Duodenal mucosa (tissue), 2 donors: ENCODE measurements at regions not wholly inside any gene's neighbourhood (a gene's known extent, or its start where the extent isn't known, plus 50 kb on each side); places are given as distances from the start of the nearest gene placed in this dataset.

ENCODE experiments used
- H3K27ac ChIP-seq: one replicate; pipeline ENCODE4 v1.7.0; 2013; ENCODE audit warnings: low read depth, low read length
- H3K27me3 ChIP-seq, 2 donors: one replicate each; pipeline ENCODE4 v1.7.0; 2013; ENCODE audit warnings: low read length in 2 of 2, control low read depth in 1 of 2; ENCODE audit not compliant: insufficient read depth in 2 of 2, control insufficient read depth in 1 of 2
- H3K36me3 ChIP-seq, 2 donors: one replicate each; pipeline ENCODE4 v1.7.0; 2013; ENCODE audit warnings: low read length in 2 of 2, control low read depth in 1 of 2; ENCODE audit not compliant: insufficient read depth in 2 of 2, control insufficient read depth in 1 of 2
- H3K4me1 ChIP-seq, 2 donors: one replicate each; pipeline ENCODE4 v1.7.0; 2013; ENCODE audit warnings: low read length in 2 of 2, control low read depth in 1 of 2; ENCODE audit not compliant: insufficient read depth in 2 of 2, control insufficient read depth in 1 of 2
- H3K4me3 ChIP-seq, 2 donors: one replicate each; pipeline ENCODE4 v1.7.0; 2013; ENCODE audit warnings: low read length in 2 of 2, low read depth in 1 of 2
- H3K9ac ChIP-seq, 2 donors: one replicate each; pipeline ENCODE4 v1.7.0; 2013; ENCODE audit warnings: low read length in 2 of 2, low read depth in 1 of 2
- H3K9me3 ChIP-seq, 2 donors: one replicate each; pipeline ENCODE4 v1.7.0; 2013; ENCODE audit warnings: low read length in 2 of 2, control low read depth in 1 of 2; ENCODE audit not compliant: control insufficient read depth in 1 of 2

DNA sequence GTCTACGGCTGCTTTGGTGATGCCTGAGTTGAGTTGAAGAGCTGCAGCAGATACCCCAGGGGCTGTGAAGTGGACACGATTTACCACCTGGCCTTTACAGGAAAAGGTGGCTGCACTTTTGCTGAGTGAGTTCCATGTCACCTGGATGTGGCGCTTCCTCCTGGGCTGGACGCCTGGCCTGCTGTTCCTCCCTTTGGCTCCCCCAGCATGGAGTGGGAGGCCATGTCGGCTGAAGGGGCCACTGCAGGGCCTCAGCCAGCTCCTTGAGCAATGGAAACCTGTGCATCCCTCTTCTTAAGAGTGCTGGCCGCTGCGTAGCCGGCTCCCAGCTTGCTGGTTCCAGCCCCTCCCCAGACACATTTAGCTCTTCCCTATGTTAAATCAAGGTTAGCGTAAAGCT is 221.0 kb downstream of the GLRX3 start:
- Histone ChIP-seq H3K9me3 (no peaks in the 10 kb centered on the region), H3K9ac (no peak overlapping the region), H3K4me3 (no peak overlapping the region), H3K4me1 (no peaks in the 10 kb centered on the region), H3K27me3 (no peaks in the 10 kb centered on the region), H3K36me3 (no peaks in the 10 kb centered on the region), H3K27ac (no peak overlapping the region)

DNA sequence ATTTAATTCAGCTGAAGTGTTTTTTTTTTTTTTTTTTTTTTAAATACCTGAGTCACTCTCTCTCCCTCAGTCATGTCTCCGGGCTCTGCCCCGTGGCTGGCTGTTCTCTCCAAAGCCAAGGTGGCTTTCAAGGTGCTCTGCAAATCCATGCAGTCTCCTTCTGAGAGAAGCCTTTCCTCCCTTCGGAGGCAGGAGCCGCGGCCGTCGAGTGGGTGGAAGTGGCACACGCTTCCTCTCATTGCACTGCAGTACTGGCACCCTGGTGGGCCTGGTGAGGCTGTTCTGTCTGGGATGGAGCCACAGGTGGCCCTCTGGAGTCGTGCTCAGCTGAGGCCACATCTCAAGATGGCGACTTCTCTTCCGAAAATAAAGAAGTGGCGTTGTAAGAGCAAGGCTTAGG is 221.8 kb downstream of the GLRX3 start:
- Histone ChIP-seq H3K27me3 (no peaks in the 10 kb centered on the region), H3K4me3 (no peak overlapping the region), H3K9ac (no peak overlapping the region), H3K9me3 (no peaks in the 10 kb centered on the region), H3K36me3 (no peaks in the 10 kb centered on the region), H3K4me1 (no peaks in the 10 kb centered on the region), H3K27ac (no peak overlapping the region)

DNA sequence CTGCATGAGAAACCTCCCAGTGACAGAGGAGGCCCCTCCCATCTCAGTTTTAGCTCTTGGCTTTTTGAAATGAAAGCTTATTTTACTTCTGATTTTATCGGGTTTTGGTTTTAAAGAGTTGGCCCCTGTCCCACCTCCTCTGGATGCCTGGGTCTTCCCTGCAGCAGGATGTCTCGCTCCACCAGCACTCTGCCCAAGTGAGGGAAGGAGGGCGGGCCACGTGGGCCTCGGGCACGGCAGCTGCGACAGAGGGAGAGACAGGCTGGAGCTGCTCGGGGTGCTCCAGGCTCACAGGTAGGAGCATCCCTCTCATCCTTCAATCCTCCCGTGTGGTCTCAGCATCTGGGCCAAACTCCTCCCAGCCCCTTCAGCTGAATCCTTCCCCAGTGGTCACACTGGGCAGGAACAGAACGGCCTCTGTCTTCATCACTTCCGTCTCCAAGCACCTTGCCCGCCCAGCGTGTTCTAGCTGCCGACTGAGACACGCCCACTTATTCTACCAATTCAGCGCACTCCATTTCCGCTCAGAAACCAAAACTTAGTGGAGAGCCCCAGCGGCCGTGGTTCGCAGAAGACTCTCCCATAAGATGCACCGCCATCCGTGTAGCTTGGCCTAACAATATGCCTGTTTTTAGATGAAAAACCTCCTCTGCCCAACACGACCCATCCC is 222.9 kb downstream of the GLRX3 start:
- H3K27me3 ChIP-seq, result no peaks in the 10 kb centered on the region
- H3K36me3 ChIP-seq, result no peaks in the 10 kb centered on the region
- no peaks in the 10 kb centered on the region for H3K4me1 ChIP-seq
- H3K9me3 ChIP-seq, result no peaks in the 10 kb centered on the region
- no peak overlapping the region for H3K27ac ChIP-seq
- no peak overlapping the region for H3K4me3 ChIP-seq
- no peak overlapping the region for H3K9ac ChIP-seq

DNA sequence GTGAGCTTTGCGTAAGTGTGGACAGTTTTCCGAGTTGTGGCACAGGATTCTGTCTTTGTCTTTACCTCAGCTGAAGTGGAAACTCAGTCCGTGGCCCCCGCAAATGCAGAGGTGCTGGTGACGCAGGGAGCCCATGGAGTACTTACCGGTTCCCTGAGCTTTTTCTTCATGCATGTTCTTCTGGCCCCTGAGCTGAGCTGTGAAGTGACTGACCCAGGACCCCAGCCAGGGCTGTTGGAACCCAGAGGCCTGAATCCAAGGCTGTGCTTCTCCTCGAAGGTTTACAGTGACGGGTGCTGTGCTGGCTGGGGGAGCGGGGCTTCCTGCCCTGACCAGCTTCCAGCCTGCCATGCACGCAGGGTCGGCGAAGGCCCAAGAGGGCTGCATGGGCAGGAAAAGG is 223.5 kb downstream of the GLRX3 start:
- no peaks in the 10 kb centered on the region for H3K4me1 ChIP-seq

DNA sequence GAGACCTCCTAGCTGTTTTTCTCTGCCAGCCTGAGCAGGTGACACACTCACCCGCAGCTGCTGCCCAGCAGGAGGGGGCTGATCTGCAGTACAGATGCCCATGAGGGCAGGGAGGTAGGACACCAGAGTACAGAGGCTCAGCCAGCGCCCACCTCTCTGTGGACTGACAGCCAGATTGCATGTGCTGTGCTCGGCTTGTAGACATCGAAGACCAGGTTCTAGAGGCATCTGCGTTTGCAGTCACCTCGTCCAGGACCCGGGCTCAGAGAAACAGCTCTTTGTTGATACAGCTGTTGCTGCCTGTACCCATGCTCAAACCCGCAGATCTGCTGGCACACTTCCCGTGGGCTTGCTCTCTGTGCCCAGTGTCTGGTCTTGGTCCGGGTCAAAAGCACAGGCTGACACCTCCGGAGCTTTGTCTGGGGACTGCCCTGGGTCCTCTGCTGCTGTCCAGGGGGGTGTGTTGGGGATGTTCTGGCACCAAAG is 224.7 kb downstream of the GLRX3 start:
- no peaks in the 10 kb centered on the region for H3K4me1 ChIP-seq
- no peaks in the 10 kb centered on the region for H3K27me3 ChIP-seq
- no peaks in the 10 kb centered on the region for H3K36me3 ChIP-seq
- H3K4me3 ChIP-seq, result no peak overlapping the region
- no peaks in the 10 kb centered on the region for H3K9me3 ChIP-seq
- H3K27ac ChIP-seq, result no peak overlapping the region
- H3K9ac ChIP-seq, result no peak overlapping the region

More for the DNA sequence above, 223.5 kb downstream of the GLRX3 start:
- no peaks in the 10 kb centered on the region for H3K9me3 ChIP-seq
- H3K9ac ChIP-seq, result no peak overlapping the region
- H3K27ac ChIP-seq, result no peak overlapping the region
- no peaks in the 10 kb centered on the region for H3K27me3 ChIP-seq
- no peak overlapping the region for H3K4me3 ChIP-seq
- no peaks in the 10 kb centered on the region for H3K36me3 ChIP-seq

DNA sequence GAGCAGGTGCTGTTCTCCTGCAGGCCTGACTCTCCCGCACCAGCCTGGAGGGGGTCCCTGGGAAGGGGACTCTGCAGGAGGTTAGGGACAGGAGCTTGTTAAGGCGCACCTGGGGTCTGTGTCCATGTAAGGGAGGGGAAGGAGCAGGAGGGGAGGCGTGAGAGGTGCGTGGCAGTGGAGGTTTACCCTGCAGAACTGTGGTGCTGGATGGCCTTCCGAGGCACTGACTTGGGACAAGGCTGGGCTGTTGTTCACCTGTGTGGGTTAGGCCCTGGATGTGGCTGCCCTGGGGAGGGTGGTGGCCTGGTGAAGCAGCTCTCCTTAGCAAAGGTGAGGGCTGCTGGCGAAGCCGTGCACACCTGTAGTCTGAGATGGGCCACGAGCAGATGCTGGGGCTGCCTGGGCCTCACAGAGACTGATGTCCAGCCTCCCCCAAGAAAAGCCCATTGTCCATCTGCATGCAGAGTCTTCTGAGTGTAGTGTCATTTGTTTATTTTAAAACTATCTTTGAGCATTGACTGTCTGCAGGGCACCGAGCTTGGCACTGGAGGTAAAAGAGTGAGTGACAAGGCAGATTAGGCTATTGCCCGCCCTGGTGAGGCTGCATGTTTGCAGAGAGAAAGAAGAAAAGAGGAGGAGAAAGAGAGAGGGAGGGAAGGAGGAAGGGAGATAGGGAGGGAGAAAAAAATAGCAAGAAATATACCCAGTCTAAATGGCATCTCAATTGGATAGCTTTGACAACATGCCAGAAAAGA is 225.3 kb downstream of the GLRX3 start:
- Histone ChIP-seq H3K27me3 (no peaks in the 10 kb centered on the region), H3K27ac (no peak overlapping the region), H3K9me3 (no peaks in the 10 kb centered on the region), H3K36me3 (no peaks in the 10 kb centered on the region), H3K4me1 (no peaks in the 10 kb centered on the region), H3K4me3 (no peak overlapping the region), H3K9ac (no peak overlapping the region)

DNA sequence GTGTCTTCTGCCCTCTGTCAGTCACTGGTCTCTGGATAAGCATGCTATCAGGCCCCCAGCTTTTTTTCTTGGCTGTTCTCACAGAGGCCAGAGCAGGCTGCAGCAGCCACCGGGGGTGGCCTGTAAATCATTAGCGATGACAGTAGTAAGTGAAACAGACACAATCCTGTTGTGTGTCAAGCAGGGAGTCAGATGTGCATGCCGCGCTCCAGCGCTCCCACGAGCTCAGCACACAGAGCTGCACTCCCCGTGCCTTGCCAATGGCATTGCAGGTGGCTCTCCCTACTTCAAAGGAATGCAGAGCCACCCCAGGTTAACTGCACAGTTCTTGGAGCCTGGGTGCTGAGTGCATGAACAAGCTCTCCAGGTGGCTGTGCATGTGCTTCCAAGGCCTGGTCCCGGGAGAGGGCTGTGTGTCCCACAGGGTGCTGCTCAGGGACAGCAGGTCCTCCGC is 226.1 kb downstream of the GLRX3 start:
- Histone ChIP-seq H3K9ac (no peak overlapping the region), H3K4me3 (no peak overlapping the region), H3K4me1 (no peaks in the 10 kb centered on the region), H3K27ac (no peak overlapping the region), H3K36me3 (no peaks in the 10 kb centered on the region), H3K9me3 (no peaks in the 10 kb centered on the region), H3K27me3 (no peaks in the 10 kb centered on the region)

DNA sequence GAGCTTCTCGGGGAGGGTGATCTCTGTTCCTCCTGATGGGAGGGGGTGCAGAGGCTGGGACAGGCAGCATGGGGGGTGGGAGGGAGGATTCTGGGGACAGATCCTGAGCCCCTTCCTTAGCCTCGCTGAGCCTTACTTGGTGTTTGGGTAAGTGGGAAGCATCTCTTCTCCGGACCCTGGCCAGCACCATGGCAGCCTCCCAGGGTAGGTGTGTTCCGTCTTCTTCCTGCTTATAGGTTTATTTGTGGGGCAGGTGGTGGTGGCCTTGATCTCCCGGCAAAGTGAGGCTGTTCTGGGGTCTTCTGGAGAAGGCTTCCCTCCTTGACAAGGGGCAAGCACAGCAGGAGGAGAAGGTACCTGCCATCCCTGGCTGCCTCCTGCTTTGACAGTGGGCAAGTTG is 226.9 kb downstream of the GLRX3 start:
- no peak overlapping the region for H3K9ac ChIP-seq
- no peaks in the 10 kb centered on the region for H3K9me3 ChIP-seq
- no peak overlapping the region for H3K27ac ChIP-seq
- no peaks in the 10 kb centered on the region for H3K36me3 ChIP-seq
- H3K4me3 ChIP-seq, result no peak overlapping the region
- H3K4me1 ChIP-seq, result no peaks in the 10 kb centered on the region
- no peaks in the 10 kb centered on the region for H3K27me3 ChIP-seq

DNA sequence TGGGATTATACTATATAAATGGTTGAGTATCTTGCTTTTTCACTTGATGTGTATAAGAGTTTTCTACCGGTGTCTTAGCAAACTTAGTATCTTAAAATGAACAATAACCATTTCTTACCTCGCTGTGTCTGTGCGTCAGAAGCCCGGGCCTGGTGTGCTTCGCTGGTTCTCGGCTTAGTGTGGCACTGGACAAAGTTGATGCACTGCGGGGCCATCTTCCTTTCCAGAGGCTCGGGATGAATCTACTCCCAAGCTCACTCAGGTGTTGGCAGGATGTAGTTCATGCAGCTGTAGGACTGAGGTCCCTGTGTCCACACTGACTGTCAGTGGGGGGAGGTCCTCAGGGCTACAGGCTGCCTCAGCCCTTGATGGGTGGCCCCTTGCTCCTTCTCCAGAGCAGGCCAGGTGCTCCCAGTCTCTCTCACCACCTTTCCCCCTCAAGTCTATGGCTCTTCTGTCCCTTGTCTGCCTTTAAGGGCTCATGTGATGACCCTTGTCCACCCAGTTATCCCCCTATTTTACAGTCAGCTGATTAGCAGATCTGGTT is 227.8 kb downstream of the GLRX3 start:
- Histone ChIP-seq H3K27me3 (no peaks in the 10 kb centered on the region), H3K9me3 (no peaks in the 10 kb centered on the region)

DNA sequence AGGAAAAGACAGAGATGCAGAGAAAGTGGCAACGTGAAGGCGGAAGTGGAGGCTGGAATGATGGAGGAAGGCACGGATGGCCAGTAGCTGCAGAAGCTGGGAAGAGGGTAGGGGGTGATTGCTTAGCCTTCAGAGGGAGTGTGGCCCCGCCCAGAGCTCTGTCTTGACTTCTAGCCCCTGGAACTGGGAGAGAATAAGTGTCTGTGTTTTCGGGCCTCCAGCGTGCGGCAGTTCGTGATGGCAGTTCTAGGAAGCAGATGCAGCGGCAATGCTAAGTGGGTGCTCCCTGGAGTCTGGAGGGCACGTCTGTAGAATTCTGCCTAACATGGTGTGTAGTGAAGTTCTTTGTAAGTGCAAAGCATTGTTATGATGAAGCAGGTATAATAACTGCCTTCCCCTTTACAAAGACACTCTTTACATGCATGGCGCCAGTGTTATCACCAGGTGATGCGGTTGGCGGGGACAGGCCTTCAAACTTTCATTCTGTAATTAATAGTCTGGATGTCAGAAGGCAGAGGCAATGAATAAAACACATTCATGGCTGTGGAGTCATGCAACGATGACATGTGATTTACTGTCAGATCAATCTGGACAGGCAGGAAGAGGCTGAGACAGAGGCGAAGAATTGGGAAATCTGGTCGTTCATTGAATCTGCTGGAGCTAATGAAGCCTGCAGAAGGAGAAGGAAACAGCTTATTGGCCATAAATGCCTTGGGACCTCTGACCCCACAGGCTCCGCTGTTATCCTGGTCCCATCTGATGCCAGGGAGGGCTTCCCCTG is 228.6 kb downstream of the GLRX3 start:
- Histone ChIP-seq H3K9me3 (no peaks in the 10 kb centered on the region), H3K4me3 (no peak overlapping the region), H3K27ac (no peak overlapping the region), H3K4me1 (peaks cover 6 to 9% of the 10 kb centered on the region in 2 donors), H3K27me3 (no peaks in the 10 kb centered on the region), H3K9ac (no peak overlapping the region), H3K36me3 (no peaks in the 10 kb centered on the region)

More for the DNA sequence above, 227.8 kb downstream of the GLRX3 start:
- Histone ChIP-seq H3K27ac (no peak overlapping the region), H3K4me1 (peaks cover 0 to 4% of the 10 kb centered on the region in 2 donors), H3K36me3 (no peaks in the 10 kb centered on the region), H3K4me3 (no peak overlapping the region), H3K9ac (no peak overlapping the region)
